ENCODE measurements at regions not wholly inside any gene's neighbourhood (a gene's known extent, or its start where the extent isn't known, plus 50 kb on each side); places are given as distances from the start of the nearest gene placed in this dataset.

GRCh38 chr16:6105115-6105514, 1007.5 kb upstream of the EEF2KMT start:
- no peak for DNase-seq

DNA sequence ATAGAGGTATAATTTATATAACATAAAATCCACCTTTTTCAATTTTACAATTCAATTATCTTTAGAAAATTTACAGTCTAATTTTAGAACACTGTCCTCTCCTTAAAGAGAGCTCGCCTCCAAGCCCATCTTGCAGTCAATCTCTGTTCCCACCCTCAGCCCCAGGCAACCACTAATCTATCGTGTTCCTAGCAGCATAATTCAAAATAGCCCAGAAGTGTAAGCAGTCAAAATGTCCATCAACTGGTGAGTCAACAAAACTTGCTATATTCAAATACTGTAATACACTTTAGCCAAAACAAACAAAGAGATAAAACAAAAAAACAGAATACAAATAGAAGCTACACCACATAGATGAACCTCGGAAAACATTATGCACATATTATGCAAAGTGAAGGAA, 1006.8 kb upstream of the EEF2KMT start:
- no peak for DNase-seq

DNA sequence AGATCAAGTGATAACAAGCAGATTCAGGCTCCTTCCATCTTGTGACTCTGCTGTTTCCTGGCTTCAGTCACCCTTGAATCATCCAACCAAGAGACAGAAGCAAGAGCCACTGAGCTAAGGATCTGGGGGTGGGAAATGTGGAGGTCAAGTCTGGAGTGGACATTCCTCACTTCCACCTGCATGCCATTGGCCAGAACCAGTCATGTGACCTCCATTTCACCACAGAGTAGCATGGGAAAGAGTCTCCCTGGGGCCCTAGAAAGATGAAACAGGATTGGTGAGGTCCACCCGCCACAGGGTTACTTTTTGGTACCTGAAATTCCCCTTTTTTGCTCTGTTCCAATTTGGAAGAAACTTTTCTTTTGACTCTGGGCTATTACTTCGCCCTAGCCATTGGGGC, 1006.0 kb upstream of the EEF2KMT start:
- DNase-seq: no peak

- no peak for DNase-seq
Measured at GRCh38 chr16:6099102-6099501, 1001.5 kb upstream of the EEF2KMT start.

DNA sequence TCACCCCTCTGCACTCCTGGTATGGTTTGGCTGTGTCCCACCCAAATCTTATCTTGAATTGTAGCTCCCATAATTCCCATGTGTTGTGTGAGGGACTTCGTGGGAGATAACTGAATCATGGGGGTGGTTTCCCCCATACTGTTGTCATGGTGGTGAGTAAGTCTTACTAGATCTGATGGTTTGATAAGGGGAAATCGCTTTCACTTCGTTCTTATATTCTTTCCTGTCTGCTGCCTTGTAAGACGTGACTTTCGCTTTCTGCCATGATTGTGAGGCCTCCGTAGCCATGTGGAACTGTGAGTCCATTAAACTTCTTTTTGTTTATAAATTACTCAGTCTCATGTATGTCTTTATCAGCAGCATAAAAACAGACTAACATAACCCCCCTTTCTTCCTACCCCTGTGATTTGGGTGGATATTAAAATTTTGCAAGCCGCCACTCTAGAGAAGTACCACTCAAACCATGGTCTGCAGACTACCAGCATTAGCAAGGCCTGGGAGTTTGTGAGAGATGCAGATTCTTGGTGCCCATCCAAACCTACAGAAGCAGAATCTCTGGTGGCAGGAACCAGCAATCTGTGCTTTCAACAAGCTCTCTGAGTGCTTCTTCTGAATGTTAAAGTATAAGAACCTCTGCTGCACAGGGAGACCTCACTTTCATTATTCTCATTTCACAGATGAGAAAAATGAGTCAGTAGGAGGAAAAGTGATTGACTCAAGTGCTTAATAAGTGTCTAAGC, 999.5 kb upstream of the EEF2KMT start:
- DNase-seq: no peak

DNA sequence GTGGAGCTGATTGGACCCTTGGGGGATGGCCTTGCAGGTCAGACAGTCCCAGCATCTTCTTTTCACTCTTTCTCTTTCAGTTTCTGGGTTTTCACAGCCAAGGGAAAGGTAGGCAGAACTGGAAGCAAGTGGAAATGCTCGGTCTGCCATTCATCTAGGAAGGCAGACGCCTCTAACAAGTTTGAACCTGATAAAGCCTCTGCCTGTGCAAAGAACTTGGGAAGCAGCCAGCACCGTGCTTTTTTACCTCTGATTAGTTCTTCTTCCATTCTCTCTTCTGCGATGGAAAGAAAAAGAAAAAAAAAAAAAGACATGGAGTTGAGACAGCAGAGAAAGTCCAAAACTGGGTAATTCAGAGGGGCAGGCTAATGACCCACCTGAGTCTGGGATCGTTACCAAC, 997.8 kb upstream of the EEF2KMT start:
- DNase-seq: no peak

- DNase-seq: no peak
Measured at GRCh38 chr16:6091021-6091420, 993.4 kb upstream of the EEF2KMT start.

DNA sequence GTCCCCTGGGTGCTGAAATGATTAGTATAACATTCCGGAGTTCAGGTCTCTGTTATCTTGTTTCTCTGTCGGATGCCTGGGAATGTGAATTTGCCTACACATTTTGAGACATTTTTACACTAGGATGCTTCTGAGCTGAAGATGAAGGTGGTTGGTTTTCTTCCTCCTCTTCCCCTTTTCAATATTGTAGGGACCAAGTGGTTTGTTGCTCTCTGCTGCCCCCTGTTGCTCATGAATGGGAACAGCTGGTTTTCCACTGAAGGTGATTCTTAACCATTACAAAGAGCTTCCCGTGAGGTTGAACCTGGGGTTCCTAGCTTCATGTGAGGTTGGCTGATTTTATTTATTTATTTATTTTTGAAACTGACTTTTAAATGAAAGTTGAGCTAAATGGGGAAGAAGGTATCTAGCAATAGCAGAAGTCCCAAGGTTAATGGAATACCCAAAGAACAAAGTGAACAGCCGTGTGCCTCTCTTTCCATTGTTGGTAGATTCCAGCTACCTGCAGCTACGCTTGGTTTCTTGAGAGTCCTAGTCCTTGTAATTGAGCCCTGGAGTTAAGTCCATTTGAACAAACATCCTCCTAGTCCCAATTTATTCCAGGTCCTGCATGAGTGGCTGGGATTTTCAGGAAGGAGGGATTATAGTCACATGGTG, 983.9 kb upstream of the EEF2KMT start:
- no peak for DNase-seq

- DNase-seq: no peak
Measured at GRCh38 chr16:6076631-6077030, 979.0 kb upstream of the EEF2KMT start.

GRCh38 chr16:6068063-6068462, 970.5 kb upstream of the EEF2KMT start:
- DNase-seq: no peak

- no peak for DNase-seq
Measured at GRCh38 chr16:6066652-6067051, 969.1 kb upstream of the EEF2KMT start.

DNA sequence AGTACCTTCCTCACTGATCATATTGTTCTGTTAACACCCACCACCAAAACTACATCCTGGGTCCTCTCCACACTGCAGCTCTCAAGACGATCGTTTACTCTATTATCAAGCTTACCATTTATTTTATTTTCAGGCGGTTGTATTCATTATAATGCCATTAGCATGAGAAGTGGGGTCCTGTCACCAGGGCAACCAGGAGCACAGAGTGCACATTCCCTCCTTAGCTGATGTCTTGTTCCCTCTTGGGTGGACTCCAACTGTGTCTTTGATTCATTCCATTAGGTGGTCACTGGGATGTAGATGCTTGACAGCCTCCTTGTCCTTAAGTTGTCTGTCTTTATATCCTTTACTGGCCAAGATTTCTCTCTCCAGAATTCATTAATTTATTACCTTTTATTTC, 965.9 kb upstream of the EEF2KMT start:
- no peak for DNase-seq

- DNase-seq: no peak
Measured at GRCh38 chr16:6059671-6060070, 962.1 kb upstream of the EEF2KMT start.

DNA sequence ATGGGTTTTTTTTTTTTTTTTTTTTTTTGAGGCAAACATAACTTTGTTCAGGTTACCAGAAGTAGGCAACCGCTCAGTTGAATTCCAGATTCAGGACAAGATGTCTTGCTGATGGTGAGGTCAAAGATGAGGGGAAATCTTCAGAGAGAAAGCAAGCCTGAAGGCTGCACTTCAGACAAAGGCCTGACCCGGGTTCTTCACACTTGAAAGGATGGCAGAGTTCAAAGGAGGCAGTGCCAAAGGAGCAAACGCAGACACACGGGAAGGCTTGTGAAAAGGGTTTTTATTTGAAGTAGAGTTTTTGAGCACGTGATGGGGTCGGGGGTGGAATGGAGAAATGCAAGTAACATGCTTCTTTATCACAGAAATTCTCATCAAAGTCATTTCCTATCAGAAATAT, 960.2 kb upstream of the EEF2KMT start:
- no peak for DNase-seq

GRCh38 chr16:6048017-6048416, 950.4 kb upstream of the EEF2KMT start:
- no peak for DNase-seq

- DNase-seq: no peak
Measured at GRCh38 chr16:6047325-6047724, 949.7 kb upstream of the EEF2KMT start.

- DNase-seq: no peak
Measured at GRCh38 chr16:6038941-6039645, 941.5 kb upstream of the EEF2KMT start.

DNA sequence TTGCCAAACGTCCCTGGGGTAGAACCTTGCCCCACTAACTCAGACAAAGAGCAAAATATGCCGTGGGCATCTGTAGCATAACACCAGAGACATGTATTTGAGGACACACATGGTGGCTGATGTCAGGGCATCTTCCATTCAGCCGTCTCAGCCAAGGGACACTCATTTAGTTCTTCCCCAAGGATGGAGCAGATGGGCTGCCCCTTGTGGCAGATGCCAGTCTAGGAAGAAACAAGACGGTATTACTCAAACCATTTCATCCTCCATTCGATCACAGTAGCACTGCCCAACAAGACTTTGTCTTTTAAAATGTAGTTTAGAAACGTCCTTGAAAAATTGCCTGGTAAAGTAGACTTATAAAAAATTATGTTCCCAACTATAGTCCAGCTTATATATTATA, 937.6 kb upstream of the EEF2KMT start:
- no peak for DNase-seq

DNA sequence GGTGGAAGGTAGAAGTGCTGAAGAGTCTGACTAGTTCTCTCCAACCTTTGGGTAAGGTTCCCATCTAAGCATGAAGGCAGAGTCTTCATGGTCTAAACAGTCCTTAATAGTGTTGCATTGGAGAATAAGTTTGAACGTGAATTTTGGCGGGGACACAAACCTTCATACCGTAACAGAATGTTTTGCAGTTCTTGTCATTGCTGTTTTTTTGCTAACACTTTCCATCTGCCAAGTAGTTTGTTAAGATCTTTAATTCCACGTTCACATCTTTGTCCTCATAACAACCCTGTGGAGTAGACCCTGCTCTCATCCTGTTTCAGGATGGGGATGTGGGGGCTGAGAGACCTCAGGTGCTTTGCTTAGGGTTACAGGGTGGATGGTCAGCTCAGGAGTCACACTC, 936.9 kb upstream of the EEF2KMT start:
- DNase-seq: no peak

DNA sequence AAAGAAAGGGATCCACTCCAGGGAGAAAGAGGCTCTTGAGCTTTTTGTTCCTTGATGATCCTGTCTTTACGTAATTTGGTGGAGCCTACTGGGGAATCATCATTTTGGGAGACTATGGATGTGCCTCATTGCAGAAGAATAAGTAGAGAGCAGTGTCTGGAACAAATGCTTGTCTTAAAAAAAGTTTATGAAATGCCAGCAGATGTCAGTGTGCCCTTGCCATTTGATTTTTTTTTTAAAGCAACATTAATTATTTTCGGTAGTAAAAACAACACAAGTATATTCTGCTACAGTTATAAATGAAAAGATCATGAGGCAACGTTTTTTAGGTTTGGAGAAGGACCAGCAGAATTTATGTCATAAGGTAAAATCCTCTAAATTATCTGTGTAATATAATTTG, 934.8 kb upstream of the EEF2KMT start:
- no peak for DNase-seq

DNA sequence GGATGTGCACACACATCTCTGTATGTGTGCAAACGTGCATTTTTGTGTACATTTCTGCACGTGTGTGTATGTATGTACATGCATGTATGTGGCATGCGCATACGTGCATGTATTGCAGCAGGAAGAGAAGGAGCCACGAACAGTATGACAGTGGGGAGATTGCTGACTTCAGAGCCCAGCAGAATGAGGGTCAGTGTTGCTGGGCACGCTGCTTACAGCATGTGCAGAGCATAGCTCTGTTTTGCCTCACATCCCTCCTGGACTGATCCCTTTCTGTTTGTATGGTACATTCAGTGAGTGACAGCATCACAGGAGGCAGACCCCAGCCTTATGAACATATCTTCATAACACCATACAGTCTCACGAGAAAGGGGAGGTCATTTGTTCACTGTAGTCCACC, 934.0 kb upstream of the EEF2KMT start:
- DNase-seq: no peak

DNA sequence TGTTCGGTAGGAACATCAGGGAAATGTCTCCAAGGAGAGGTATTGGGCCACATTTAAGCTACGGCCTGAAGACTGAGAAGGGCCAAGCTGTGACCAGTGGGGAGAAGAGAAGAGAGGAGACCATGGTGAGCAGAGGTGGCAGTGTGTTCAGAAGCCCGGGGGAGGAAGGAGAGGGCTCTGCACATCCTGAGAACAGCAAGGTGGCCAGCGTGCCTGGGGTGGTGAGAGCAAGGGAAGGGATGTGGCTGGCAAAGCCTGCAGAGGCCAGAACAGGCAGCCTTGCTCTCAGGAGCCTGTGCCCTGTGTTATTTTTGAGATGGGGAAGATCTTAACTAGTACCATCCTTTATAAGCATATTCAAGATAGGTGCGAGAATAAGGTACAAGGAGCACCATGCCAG, 933.5 kb upstream of the EEF2KMT start:
- DNase-seq: no peak

- DNase-seq: no peak
Measured at GRCh38 chr16:6027733-6028132, 930.1 kb upstream of the EEF2KMT start.

GRCh38 chr16:6023449-6023848, 925.9 kb upstream of the EEF2KMT start:
- DNase-seq: no peak
